ENCODE measurements at regions not wholly inside any gene's neighbourhood (a gene's known extent, or its start where the extent isn't known, plus 50 kb on each side); places are given as distances from the start of the nearest gene placed in this dataset.

DNA sequence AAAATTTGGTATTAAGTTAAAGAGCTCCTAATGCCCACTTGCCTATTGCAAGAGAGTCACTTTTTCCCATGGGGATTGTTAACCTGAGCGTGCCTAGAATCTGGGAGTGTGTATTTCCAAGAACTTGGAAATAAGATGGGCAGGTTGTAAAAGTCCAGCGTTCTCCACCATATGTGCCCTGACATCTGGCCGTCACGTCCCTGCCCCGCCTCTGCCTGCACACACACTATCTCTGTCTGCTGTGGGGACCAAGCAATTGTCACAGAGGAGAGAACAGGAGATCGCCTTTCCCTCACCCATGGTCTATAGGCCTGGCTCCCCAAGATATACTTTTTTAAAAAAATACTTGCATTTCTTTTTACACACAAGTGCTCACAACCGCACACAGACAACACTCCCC lies 396.5 kb upstream of the PFKP start:
- TF ChIP-seq, protein P1, sequence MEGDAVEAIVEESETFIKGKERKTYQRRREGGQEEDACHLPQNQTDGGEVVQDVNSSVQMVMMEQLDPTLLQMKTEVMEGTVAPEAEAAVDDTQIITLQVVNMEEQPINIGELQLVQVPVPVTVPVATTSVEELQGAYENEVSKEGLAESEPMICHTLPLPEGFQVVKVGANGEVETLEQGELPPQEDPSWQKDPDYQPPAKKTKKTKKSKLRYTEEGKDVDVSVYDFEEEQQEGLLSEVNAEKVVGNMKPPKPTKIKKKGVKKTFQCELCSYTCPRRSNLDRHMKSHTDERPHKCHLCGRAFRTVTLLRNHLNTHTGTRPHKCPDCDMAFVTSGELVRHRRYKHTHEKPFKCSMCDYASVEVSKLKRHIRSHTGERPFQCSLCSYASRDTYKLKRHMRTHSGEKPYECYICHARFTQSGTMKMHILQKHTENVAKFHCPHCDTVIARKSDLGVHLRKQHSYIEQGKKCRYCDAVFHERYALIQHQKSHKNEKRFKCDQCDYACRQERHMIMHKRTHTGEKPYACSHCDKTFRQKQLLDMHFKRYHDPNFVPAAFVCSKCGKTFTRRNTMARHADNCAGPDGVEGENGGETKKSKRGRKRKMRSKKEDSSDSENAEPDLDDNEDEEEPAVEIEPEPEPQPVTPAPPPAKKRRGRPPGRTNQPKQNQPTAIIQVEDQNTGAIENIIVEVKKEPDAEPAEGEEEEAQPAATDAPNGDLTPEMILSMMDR (IDR thresholded peaks at IDR 0.05): no peak
- TF ChIP-seq POLR2A (IDR thresholded peaks at IDR 0.05) (no peak), EP300 (IDR thresholded peaks at IDR 0.05) (no peak)
